ENCODE measurements at regions not wholly inside any gene's neighbourhood (a gene's known extent, or its start where the extent isn't known, plus 50 kb on each side); places are given as distances from the start of the nearest gene placed in this dataset.
"Not testable (repeated sequence)": the region's sequence is repeated elsewhere in the genome, so short reads cannot be mapped to it uniquely, and the experiment has no call there.

DNA sequence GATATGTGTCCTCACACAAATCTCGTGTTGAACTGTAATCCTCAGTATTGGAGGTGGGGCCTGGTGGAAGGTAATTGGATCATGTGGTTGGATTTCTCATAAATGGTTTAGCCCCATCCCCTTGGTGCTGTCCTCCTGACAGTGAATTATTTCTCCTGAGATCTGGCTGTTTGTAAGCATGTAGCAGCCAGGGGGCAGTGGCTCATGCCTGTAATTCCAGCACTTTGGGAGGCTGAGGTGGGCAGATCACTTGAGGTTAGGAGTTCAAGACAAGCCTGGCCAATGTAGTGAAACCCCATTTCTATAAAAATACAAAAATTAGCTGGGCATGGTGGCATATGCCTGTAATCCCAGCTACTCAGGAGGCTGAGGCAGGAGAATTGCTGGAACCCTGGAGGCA is 999.0 kb downstream of the DNAH5 start:
- TF ChIP-seq, protein P1, sequence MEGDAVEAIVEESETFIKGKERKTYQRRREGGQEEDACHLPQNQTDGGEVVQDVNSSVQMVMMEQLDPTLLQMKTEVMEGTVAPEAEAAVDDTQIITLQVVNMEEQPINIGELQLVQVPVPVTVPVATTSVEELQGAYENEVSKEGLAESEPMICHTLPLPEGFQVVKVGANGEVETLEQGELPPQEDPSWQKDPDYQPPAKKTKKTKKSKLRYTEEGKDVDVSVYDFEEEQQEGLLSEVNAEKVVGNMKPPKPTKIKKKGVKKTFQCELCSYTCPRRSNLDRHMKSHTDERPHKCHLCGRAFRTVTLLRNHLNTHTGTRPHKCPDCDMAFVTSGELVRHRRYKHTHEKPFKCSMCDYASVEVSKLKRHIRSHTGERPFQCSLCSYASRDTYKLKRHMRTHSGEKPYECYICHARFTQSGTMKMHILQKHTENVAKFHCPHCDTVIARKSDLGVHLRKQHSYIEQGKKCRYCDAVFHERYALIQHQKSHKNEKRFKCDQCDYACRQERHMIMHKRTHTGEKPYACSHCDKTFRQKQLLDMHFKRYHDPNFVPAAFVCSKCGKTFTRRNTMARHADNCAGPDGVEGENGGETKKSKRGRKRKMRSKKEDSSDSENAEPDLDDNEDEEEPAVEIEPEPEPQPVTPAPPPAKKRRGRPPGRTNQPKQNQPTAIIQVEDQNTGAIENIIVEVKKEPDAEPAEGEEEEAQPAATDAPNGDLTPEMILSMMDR (IDR thresholded peaks at IDR 0.05; ENCODE audit: control extremely low read depth in 1 of 3, insufficient read depth in 1 of 3, low read depth in 1 of 3, low read length in 3 of 3), result peak in 2 of 3 experiments; percentile 44 to 66; a peak in 2 of 4 replicates
- not testable (repeated sequence) for TF ChIP-seq ASH2L (IDR thresholded peaks at IDR 0.05; ENCODE audit: low read length); CREB1 (IDR thresholded peaks at IDR 0.05); POLR2AphosphoS5 (IDR thresholded peaks at IDR 0.05; ENCODE audit: low read depth, low read length); SP1 (IDR thresholded peaks at IDR 0.05; ENCODE audit: low read depth, low read length); EGR1 (IDR thresholded peaks at IDR 0.05; ENCODE audit: borderline replicate concordance, low read depth, low read length)

Measured in H1 (cell line).